NT2/D1 (cell line): ENCODE measurements at regions not wholly inside any gene's neighbourhood (a gene's known extent, or its start where the extent isn't known, plus 50 kb on each side); places are given as distances from the start of the nearest gene placed in this dataset.

Experiments used
- YY1 ChIP-seq: IDR thresholded peaks from 2 replicates; pipeline ENCODE4 v1.6.1; 2011; ENCODE audit not compliant: insufficient read length, insufficient read depth
- ZNF274 ChIP-seq: IDR thresholded peaks from 2 replicates; pipeline ENCODE4 v1.6.1; 2011; ENCODE audit warnings: mild to moderate bottlenecking, low read depth, low read length

- TF ChIP-seq ZNF274 (no peak), YY1 (no peak)
Measured at GRCh38 chr19:31138077-31138476, 211.2 kb downstream of the TSHZ3 start.
